ENCODE measurements at regions not wholly inside any gene's neighbourhood (a gene's known extent, or its start where the extent isn't known, plus 50 kb on each side); places are given as distances from the start of the nearest gene placed in this dataset.

- Histone ChIP-seq H3K4me1 (ENCODE audit: insufficient read depth, low read length) (no peaks in the 10 kb centered on the region), H3K9me3 (ENCODE audit: low read depth, low read length) (no peaks in the 10 kb centered on the region), H3K36me3 (ENCODE audit: insufficient read depth, low read length) (no peaks in the 10 kb centered on the region), H3K79me2 (ENCODE audit: insufficient read depth, low read length) (no peaks in the 10 kb centered on the region), H3K4me3 (ENCODE audit: insufficient read depth, low read length) (no peak overlapping the region), H4K20me1 (ENCODE audit: insufficient read depth, low read length) (no peaks in the 10 kb centered on the region), H3K27ac (ENCODE audit: low read depth, low read length) (no peak overlapping the region), H3K4me2 (ENCODE audit: insufficient read depth, low read length) (no peak overlapping the region), H3K27me3 (ENCODE audit: insufficient read depth, low read length) (no peaks in the 10 kb centered on the region), H2AFZ (ENCODE audit: low read length) (no peak overlapping the region)
- no peak for DNase-seq (ENCODE audit: insufficient read length, low spot score, missing footprints)
- no peak for TF ChIP-seq CTCF (IDR thresholded peaks at IDR 0.05; ENCODE audit: extremely low read depth, low read depth, low read length)
Observed at GRCh38 chr3:151625586-151625985, 108.1 kb upstream of the AADACL2 start.

DNA sequence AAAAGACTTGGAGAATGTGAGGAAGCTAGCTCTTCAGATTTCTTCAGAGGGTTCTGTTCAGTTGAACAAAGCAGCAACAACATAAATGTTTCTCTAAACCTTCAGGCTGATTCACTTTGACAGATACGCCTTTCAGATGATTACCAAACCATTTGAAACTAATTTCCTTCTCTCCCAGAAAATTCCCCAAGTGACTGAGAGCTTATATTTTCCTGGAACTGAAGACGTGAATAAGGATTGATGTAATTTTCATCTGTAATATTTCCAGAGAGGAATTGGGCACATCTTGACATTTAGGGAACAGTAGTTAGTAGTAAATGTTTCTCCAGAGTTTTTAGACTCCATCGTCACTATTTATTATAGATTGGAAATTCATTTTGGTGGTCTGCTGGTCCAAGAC, 108.6 kb upstream of the AADACL2 start:
- Histone ChIP-seq H3K9me3 (ENCODE audit: low read depth, low read length) (no peaks in the 10 kb centered on the region), H3K36me3 (ENCODE audit: insufficient read depth, low read length) (no peaks in the 10 kb centered on the region), H2AFZ (ENCODE audit: low read length) (no peak overlapping the region), H3K79me2 (ENCODE audit: insufficient read depth, low read length) (no peaks in the 10 kb centered on the region), H3K4me1 (ENCODE audit: insufficient read depth, low read length) (no peaks in the 10 kb centered on the region), H3K4me3 (ENCODE audit: insufficient read depth, low read length) (no peak overlapping the region), H4K20me1 (ENCODE audit: insufficient read depth, low read length) (no peaks in the 10 kb centered on the region), H3K27ac (ENCODE audit: low read depth, low read length) (no peak overlapping the region), H3K27me3 (ENCODE audit: insufficient read depth, low read length) (no peaks in the 10 kb centered on the region), H3K4me2 (ENCODE audit: insufficient read depth, low read length) (no peak overlapping the region)
- TF ChIP-seq CTCF (IDR thresholded peaks at IDR 0.05; ENCODE audit: extremely low read depth, low read depth, low read length), result no peak
- DNase-seq (ENCODE audit: insufficient read length, low spot score, missing footprints), result no peak

DNA sequence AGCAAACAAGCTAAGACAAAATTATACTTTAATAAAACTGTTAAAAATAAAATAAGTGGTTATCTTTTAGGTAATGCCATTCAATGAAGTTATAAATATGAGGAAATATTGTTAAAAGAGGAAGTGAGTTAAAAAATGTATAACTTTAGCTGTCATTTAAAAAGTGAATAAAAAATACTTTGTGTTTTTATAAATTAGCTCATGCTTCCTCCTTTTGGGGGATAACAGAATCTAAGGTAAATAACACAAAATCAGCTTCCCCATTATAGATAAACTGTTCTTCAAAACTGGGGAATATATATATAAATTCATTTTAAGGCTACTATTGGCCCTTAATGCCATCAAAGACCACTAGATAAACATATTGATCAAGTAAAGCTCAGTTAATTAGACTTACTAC, 113.7 kb upstream of the AADACL2 start:
- no peaks in the 10 kb centered on the region for H3K79me2 ChIP-seq (ENCODE audit: insufficient read depth, low read length)
- no peak overlapping the region for H3K4me3 ChIP-seq (ENCODE audit: insufficient read depth, low read length)
- H3K4me1 ChIP-seq (ENCODE audit: insufficient read depth, low read length), result no peaks in the 10 kb centered on the region
- TF ChIP-seq CTCF (IDR thresholded peaks at IDR 0.05; ENCODE audit: extremely low read depth, low read depth, low read length), result no peak
- H4K20me1 ChIP-seq (ENCODE audit: insufficient read depth, low read length), result no peaks in the 10 kb centered on the region
- no peak overlapping the region for H3K27ac ChIP-seq (ENCODE audit: low read depth, low read length)
- H2AFZ ChIP-seq (ENCODE audit: low read length), result no peak overlapping the region
- H3K9me3 ChIP-seq (ENCODE audit: low read depth, low read length), result no peaks in the 10 kb centered on the region
- H3K36me3 ChIP-seq (ENCODE audit: insufficient read depth, low read length), result no peaks in the 10 kb centered on the region
- H3K4me2 ChIP-seq (ENCODE audit: insufficient read depth, low read length), result no peak overlapping the region
- DNase-seq (ENCODE audit: insufficient read length, low spot score, missing footprints), result no peak
- H3K27me3 ChIP-seq (ENCODE audit: insufficient read depth, low read length), result no peaks in the 10 kb centered on the region

DNA sequence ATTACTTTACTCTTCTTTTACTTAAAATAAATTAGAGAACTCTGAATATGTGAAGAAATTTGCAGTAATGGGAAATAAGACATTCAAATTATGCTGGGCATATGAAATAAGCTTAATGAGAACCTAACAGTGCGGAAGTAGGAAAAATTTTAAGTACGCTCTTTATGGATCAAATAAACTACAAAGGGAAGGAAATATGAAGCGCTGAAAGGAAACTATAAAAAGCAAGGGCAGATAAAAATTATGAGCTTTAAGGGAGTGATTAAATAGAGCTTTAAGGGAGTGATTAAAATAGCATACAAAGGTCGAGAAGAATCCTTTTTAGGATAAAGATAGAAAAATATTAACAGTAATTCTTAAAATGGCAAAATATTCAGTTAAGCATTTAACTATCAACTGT, 118.3 kb upstream of the AADACL2 start:
- Histone ChIP-seq H3K4me1 (ENCODE audit: insufficient read depth, low read length) (no peaks in the 10 kb centered on the region), H3K27me3 (ENCODE audit: insufficient read depth, low read length) (no peaks in the 10 kb centered on the region), H3K79me2 (ENCODE audit: insufficient read depth, low read length) (no peaks in the 10 kb centered on the region), H3K9me3 (ENCODE audit: low read depth, low read length) (no peaks in the 10 kb centered on the region), H4K20me1 (ENCODE audit: insufficient read depth, low read length) (no peaks in the 10 kb centered on the region), H3K4me2 (ENCODE audit: insufficient read depth, low read length) (no peak overlapping the region), H2AFZ (ENCODE audit: low read length) (no peak overlapping the region), H3K36me3 (ENCODE audit: insufficient read depth, low read length) (no peaks in the 10 kb centered on the region), H3K27ac (ENCODE audit: low read depth, low read length) (no peak overlapping the region), H3K4me3 (ENCODE audit: insufficient read depth, low read length) (no peak overlapping the region)
- no peak for DNase-seq (ENCODE audit: insufficient read length, low spot score, missing footprints)
- no peak for TF ChIP-seq CTCF (IDR thresholded peaks at IDR 0.05; ENCODE audit: extremely low read depth, low read depth, low read length)

Measured in osteoblast (primary cell).